HepG2 (cell line): ENCODE measurements at regions not wholly inside any gene's neighbourhood (a gene's known extent, or its start where the extent isn't known, plus 50 kb on each side); places are given as distances from the start of the nearest gene placed in this dataset.

Source experiments
- ATAC-seq: fragments of 200-7000 bp; cut with Tn5 transposase; 3 replicates; pipeline ENCODE4 v1.9.1; 2020; ENCODE audit warnings: mild to moderate bottlenecking, moderate library complexity
- BruUV-seq: library from RNA; stranded (reverse); fragments of 400-500 nt; replicated peaks from 2 replicates; lab custom pipeline; 2021; lab: Mats Ljungman, UMichigan
- CTCF ChIA-PET: fragments of 300-600 bp; formaldehyde crosslinking; extraction: SDS; loops from one replicate; lab custom pipeline; 2021; ENCODE audit warnings: low total read pairs, inconsistent platforms, low intra/inter-chr PET ratio; lab: Yijun Ruan, JAX
- POLR2A ChIA-PET: fragments of 350-600 bp; sonication (Branson Sonifier 250); formaldehyde crosslinking; loops from one replicate; lab custom pipeline; 2020; ENCODE audit warnings: antibody characterized with exemption, inconsistent platforms; lab: Yijun Ruan, JAX
- DNase-seq: peaks from one replicate; pipeline ENCODE4 v3.0.0-alpha.2; 2015; ENCODE audit warnings: low spot score
- FAIRE-seq: peaks from 3 replicates; lab custom pipeline; 2011; peaks lifted over from hg19 to GRCh38; lab: Jason Lieb, UNC
- H2AFZ ChIP-seq: one replicate; pipeline ENCODE4 v1.6.1; 2011; ENCODE audit warnings: low read length, inconsistent platforms
- H3K27ac ChIP-seq: fragments of 300-600 bp; 3 replicates; pipeline ENCODE4 v1.8.0; 2011; ENCODE audit warnings: mixed run types, mild to moderate bottlenecking, mixed read lengths, low read length, inconsistent platforms; ENCODE audit not compliant: insufficient read depth; ENCODE audit errors: extremely low read length
- H3K27me3 ChIP-seq, 2 experiments: fragments of 200-600 bp in 1 of 2; 2 replicates in 1 of 2; 3 replicates in 1 of 2; pipeline versions ENCODE4 v1.6.0 to v1.8.0; 2011; ENCODE audit warnings: low read length in 2 of 2, mild to moderate bottlenecking in 2 of 2, moderate library complexity in 2 of 2, inconsistent platforms in 1 of 2; ENCODE audit not compliant: insufficient read depth in 2 of 2, control insufficient read depth in 1 of 2
- H3K36me3 ChIP-seq, 2 experiments: fragments of 200-600 bp in 1 of 2; replicated peaks in 1 of 2; 2 replicates in 1 of 2; 3 replicates in 1 of 2; pipeline versions ENCODE4 v1.5.1 to v1.8.0; 2011; ENCODE audit warnings: low read length in 2 of 2, inconsistent platforms in 1 of 2; ENCODE audit not compliant: insufficient read depth in 2 of 2, control insufficient read depth in 1 of 2
- H3K4me1 ChIP-seq: 2 replicates; pipeline ENCODE4 v1.5.1; 2012; ENCODE audit warnings: low read length, inconsistent platforms; ENCODE audit not compliant: insufficient read depth
- H3K4me2 ChIP-seq: 2 replicates; pipeline ENCODE4 v1.6.0; 2011; ENCODE audit warnings: low read depth, low read length, inconsistent platforms
- H3K4me3 ChIP-seq, 3 experiments: fragments of 200-600 bp in 1 of 3; sonication (generic), shearing (Covaris generic) in 1 of 3; replicated peaks in 1 of 3; 2 replicates each; pipeline ENCODE4 v1.5.1; 2011 to 2016; ENCODE audit warnings: low read length in 3 of 3, inconsistent platforms in 2 of 3, low read depth in 2 of 3, mild to moderate bottlenecking in 2 of 3, control low read depth in 1 of 3, mixed read lengths in 1 of 3; ENCODE audit not compliant: insufficient read depth in 1 of 3
- H3K79me2 ChIP-seq: one replicate; pipeline ENCODE4 v1.6.1; 2011; ENCODE audit warnings: low read length, inconsistent platforms; ENCODE audit not compliant: insufficient read depth
- H3K9ac ChIP-seq: 2 replicates; pipeline ENCODE4 v1.6.0; 2011; ENCODE audit warnings: mild to moderate bottlenecking, low read depth, low read length, inconsistent platforms; ENCODE audit not compliant: insufficient read depth
- H3K9me3 ChIP-seq: 2 replicates; pipeline ENCODE4 v1.5.1; 2012; ENCODE audit warnings: mild to moderate bottlenecking, low read length
- H4K20me1 ChIP-seq: 2 replicates; pipeline ENCODE4 v1.6.0; 2011; ENCODE audit warnings: inconsistent platforms, mild to moderate bottlenecking, low read length, moderate library complexity; ENCODE audit not compliant: insufficient read depth
- ARID5B ChIP-seq: IDR thresholded peaks from 2 replicates; pipeline ENCODE4 v1.4.0; 2020; ENCODE audit warnings: mild to moderate bottlenecking, missing genetic modification reagents
- CBX5 ChIP-seq: sonication (generic); formaldehyde crosslinking; IDR thresholded peaks from 2 replicates; pipeline ENCODE4 v1.4.0; 2020; ENCODE audit warnings: missing genetic modification reagents, borderline replicate concordance
- FLYWCH1 ChIP-seq: sonication (generic); formaldehyde crosslinking; IDR thresholded peaks from 2 replicates; pipeline ENCODE4 v1.8.1; 2023; ENCODE audit warnings: mild to moderate bottlenecking, missing genetic modification reagents
- GATAD2A ChIP-seq: IDR thresholded peaks from 2 replicates; pipeline ENCODE4 v1.6.1; 2016
- HOMEZ ChIP-seq: IDR thresholded peaks from 2 replicates; pipeline ENCODE4 v1.6.1; 2016; ENCODE audit warnings: low read depth
- HOXD1 ChIP-seq: sonication (generic); formaldehyde crosslinking; IDR thresholded peaks from 2 replicates; pipeline ENCODE4 v1.5.0; 2020; ENCODE audit warnings: missing genetic modification reagents
- KDM6A ChIP-seq: IDR thresholded peaks from 2 replicates; pipeline ENCODE4 v1.6.1; 2016; ENCODE audit warnings: low read depth
- LCORL ChIP-seq, 2 experiments: fragments of 450-650 bp in 1 of 2; sonication (generic) in 1 of 2; formaldehyde crosslinking in 1 of 2; IDR thresholded peaks; 2 replicates each; pipeline versions ENCODE4 v1.5.0 to v1.6.1; 2017 to 2020; ENCODE audit warnings: antibody characterized with exemption in 1 of 2, missing genetic modification reagents in 1 of 2
- MED8 ChIP-seq: sonication (generic); formaldehyde crosslinking; IDR thresholded peaks from 2 replicates; pipeline ENCODE4 v1.8.1; 2023; ENCODE audit warnings: mild to moderate bottlenecking, missing genetic modification reagents; ENCODE audit not compliant: insufficient replicate concordance
- RAD21 ChIP-seq: fragments of 450-650 bp; formaldehyde crosslinking; IDR thresholded peaks from 2 replicates; pipeline ENCODE4 v1.5.0; 2020; ENCODE audit warnings: mild to moderate bottlenecking
- RXRA ChIP-seq: sonication (generic); formaldehyde crosslinking; IDR thresholded peaks from 2 replicates; pipeline ENCODE4 v1.5.1; 2020; ENCODE audit warnings: missing genetic modification reagents
- RXRB ChIP-seq: IDR thresholded peaks from 2 replicates; pipeline ENCODE4 v1.6.1; 2016; ENCODE audit warnings: borderline replicate concordance, missing genetic modification reagents, missing compliant biosample characterization
- SPEN ChIP-seq: sonication (generic); formaldehyde crosslinking; IDR thresholded peaks from 2 replicates; pipeline ENCODE4 v1.5.1; 2020; ENCODE audit warnings: low read depth, mild to moderate bottlenecking, missing genetic modification reagents
- ZBTB4 ChIP-seq: sonication (generic); formaldehyde crosslinking; IDR thresholded peaks from 2 replicates; pipeline ENCODE4 v1.4.0; 2020; ENCODE audit warnings: missing genetic modification reagents, mild to moderate bottlenecking, borderline replicate concordance
- ZNF605 ChIP-seq: sonication (generic); formaldehyde crosslinking; IDR thresholded peaks from 2 replicates; pipeline ENCODE4 v1.8.0; 2022; ENCODE audit warnings: mild to moderate bottlenecking, missing genetic modification reagents
- ZNF619 ChIP-seq: sonication (generic); formaldehyde crosslinking; IDR thresholded peaks from 2 replicates; pipeline ENCODE4 v1.4.0; 2020; ENCODE audit warnings: mild to moderate bottlenecking, missing genetic modification reagents
- ZNF768 ChIP-seq: sonication (generic); formaldehyde crosslinking; IDR thresholded peaks from 2 replicates; pipeline ENCODE4 v1.4.0; 2020; ENCODE audit warnings: missing genetic modification reagents
- WGBS: methylation state at CpG from one replicate; pipeline ENCODE4 v1.1.6; 2017; ENCODE audit warnings: low lambda C conversion rate; 5-methylcytosine and 5-hydroxymethylcytosine counted together
- in situ Hi-C: cut with HindIII; loops from 2 replicates; pipeline ENCODE4 v1.10.0; 2017; ENCODE audit warnings: low pct_unique_long_range_greater_than_20kb; ENCODE audit not compliant: extremely low pct_ligation_motif_present
- intact Hi-C: fragments of 100-400 bp; cut with micrococcal nuclease; formaldehyde crosslinking; loops from one replicate; pipeline ENCODE4 v1.10.0; 2022; ENCODE audit not compliant: unreplicated experiment

- peak overlapping the region; percentile 55 for H3K27ac ChIP-seq
- no peaks in the 10 kb centered on the region for H3K27me3 ChIP-seq
- CTCF ChIA-PET, result no interaction called here
- intact Hi-C loops, result loop anchor here (5.0 kb wide), 1 partner anchor 151 kb away; no protein-coding TSS in a partner anchor
- peak; percentile 90 for DNase-seq
- no peak overlapping the region for H2AFZ ChIP-seq
- H3K4me3 ChIP-seq, result no peak overlapping the region
- H3K36me3 ChIP-seq, result no peaks in the 10 kb centered on the region
- POLR2A ChIA-PET, result interaction anchor here (0.7 to 3.0 kb wide), 20 partner anchors 9 to 277 kb away, joined by 3 to 18 read pairs (median 6); no protein-coding TSS in a partner anchor
- in situ Hi-C loops, result no loop called here
- no peaks in the 10 kb centered on the region for H4K20me1 ChIP-seq
- no peak overlapping the region for H3K9ac ChIP-seq
- 16% methylated on average over 5 of the region's 5 CpGs for WGBS
- no TSS peak for BruUV-seq
- no peaks in the 10 kb centered on the region for H3K9me3 ChIP-seq
- ATAC-seq, result peak; percentile 76
- peaks cover 100% of the 10 kb centered on the region for H3K4me1 ChIP-seq
- no peaks in the 10 kb centered on the region for H3K79me2 ChIP-seq
- H3K4me2 ChIP-seq, result 0 out of 2 replicates have a peak overlapping the region, but pooled peaks have one; percentile 32
- FAIRE-seq, result peak; percentile 56
- TF ChIP-seq HOMEZ (CRISPR knock-in tag) (peak; percentile 87), ZBTB4 (peak; percentile 58; the same call in 1 of the 2 replicates), ZNF619 (CRISPR knock-in tag) (0 out of 2 replicates have a peak, but pooled peaks have one; percentile 55), RXRB (CRISPR knock-in tag) (peak; percentile 40; the same call in 1 of the 2 replicates), FLYWCH1 (CRISPR knock-in tag) (no peak), HOXD1 (no peak), MED8 (CRISPR knock-in tag) (no peak), GATAD2A (CRISPR knock-in tag) (peak; percentile 85), LCORL (IDR thresholded peaks at IDR 0.05) (no peak), LCORL (CRISPR knock-in tag; IDR thresholded peaks at IDR 0.05) (peak; percentile 64; the same call in 1 of the 2 replicates), ZNF605 (peak; percentile 72; the same call in 1 of the 2 replicates), ARID5B (CRISPR knock-in tag) (peak; percentile 90), ZNF768 (CRISPR knock-in tag) (no peak), KDM6A (CRISPR knock-in tag) (peak; percentile 80), SPEN (CRISPR knock-in tag) (no peak; the same call in 1 of the 2 replicates), RXRA (CRISPR knock-in tag) (peak; percentile 71; the same call in 1 of the 2 replicates), CBX5 (CRISPR knock-in tag) (peak; percentile 70; the same call in 1 of the 2 replicates), RAD21 (CRISPR knock-in tag) (peak; percentile 45; the same call in 1 of the 2 replicates)
These were observed 108.4 kb upstream of the SH3BP4 start for GRCh38 chr2:234843411-234843810.
